ENCODE measurements at regions not wholly inside any gene's neighbourhood (a gene's known extent, or its start where the extent isn't known, plus 50 kb on each side); places are given as distances from the start of the nearest gene placed in this dataset.

- TF ChIP-seq, protein P1, sequence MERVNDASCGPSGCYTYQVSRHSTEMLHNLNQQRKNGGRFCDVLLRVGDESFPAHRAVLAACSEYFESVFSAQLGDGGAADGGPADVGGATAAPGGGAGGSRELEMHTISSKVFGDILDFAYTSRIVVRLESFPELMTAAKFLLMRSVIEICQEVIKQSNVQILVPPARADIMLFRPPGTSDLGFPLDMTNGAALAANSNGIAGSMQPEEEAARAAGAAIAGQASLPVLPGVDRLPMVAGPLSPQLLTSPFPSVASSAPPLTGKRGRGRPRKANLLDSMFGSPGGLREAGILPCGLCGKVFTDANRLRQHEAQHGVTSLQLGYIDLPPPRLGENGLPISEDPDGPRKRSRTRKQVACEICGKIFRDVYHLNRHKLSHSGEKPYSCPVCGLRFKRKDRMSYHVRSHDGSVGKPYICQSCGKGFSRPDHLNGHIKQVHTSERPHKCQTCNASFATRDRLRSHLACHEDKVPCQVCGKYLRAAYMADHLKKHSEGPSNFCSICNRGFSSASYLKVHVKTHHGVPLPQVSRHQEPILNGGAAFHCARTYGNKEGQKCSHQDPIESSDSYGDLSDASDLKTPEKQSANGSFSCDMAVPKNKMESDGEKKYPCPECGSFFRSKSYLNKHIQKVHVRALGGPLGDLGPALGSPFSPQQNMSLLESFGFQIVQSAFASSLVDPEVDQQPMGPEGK (CRISPR knock-in tag; IDR thresholded peaks at IDR 0.05; ENCODE audit: borderline replicate concordance): no peak
- no peak for TF ChIP-seq OSR1 (CRISPR knock-in tag; IDR thresholded peaks at IDR 0.05)
- no peak for TF ChIP-seq ZFP30 (CRISPR knock-in tag; IDR thresholded peaks at IDR 0.05)
- TF ChIP-seq SNAI2 (CRISPR knock-in tag; IDR thresholded peaks at IDR 0.05): no peak
- TF ChIP-seq CSDC2 (CRISPR knock-in tag; IDR thresholded peaks at IDR 0.05): no peak
- TF ChIP-seq RARB (CRISPR knock-in tag; IDR thresholded peaks at IDR 0.05): no peak
- no peak for ATAC-seq
Observed at GRCh38 chr5:136856648-136857047, 491.3 kb upstream of the TRPC7 start.

DNA sequence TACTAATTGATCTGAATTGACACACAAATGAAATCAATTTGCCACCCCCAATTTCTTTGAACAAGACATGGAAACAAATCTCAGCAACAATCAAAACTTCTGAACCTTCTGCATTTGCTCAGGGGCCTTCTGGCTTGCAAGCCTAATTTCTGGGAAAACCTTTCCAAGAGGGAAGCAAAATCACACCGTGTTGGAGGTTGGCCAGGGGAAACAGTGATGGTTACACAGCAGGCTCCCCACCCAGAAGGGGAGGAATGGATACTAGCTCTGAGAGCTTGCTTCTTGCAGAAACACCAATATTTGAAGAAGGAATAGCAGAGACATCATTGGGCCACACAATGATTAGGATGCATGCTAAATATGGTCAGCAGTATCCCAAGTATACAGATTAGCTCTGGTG lies 488.6 kb upstream of the TRPC7 start:
- no peak for TF ChIP-seq CSDC2 (CRISPR knock-in tag; IDR thresholded peaks at IDR 0.05)
- no peak for TF ChIP-seq GLIS3 (CRISPR knock-in tag; IDR thresholded peaks at IDR 0.05)
- no peak for TF ChIP-seq ZNF8 (CRISPR knock-in tag; IDR thresholded peaks at IDR 0.05)
- no peak for TF ChIP-seq OSR1 (CRISPR knock-in tag; IDR thresholded peaks at IDR 0.05)
- no peak for TF ChIP-seq ZNF70 (CRISPR knock-in tag; IDR thresholded peaks at IDR 0.05)
- TF ChIP-seq ZNF565 (CRISPR knock-in tag; conservative IDR thresholded peaks at IDR 0.05; ENCODE audit: low read depth): no peak
- TF ChIP-seq, protein P2, sequence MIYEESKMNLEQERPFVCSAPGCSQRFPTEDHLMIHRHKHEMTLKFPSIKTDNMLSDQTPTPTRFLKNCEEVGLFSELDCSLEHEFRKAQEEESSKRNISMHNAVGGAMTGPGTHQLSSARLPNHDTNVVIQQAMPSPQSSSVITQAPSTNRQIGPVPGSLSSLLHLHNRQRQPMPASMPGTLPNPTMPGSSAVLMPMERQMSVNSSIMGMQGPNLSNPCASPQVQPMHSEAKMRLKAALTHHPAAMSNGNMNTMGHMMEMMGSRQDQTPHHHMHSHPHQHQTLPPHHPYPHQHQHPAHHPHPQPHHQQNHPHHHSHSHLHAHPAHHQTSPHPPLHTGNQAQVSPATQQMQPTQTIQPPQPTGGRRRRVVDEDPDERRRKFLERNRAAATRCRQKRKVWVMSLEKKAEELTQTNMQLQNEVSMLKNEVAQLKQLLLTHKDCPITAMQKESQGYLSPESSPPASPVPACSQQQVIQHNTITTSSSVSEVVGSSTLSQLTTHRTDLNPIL (CRISPR knock-in tag; IDR thresholded peaks at IDR 0.05; ENCODE audit: low read depth): no peak
- no peak for TF ChIP-seq ISL1 (CRISPR knock-in tag; IDR thresholded peaks at IDR 0.05)
- no peak for TF ChIP-seq ESRRG (CRISPR knock-in tag; IDR thresholded peaks at IDR 0.05)
- TF ChIP-seq, protein P1 (CRISPR knock-in tag; IDR thresholded peaks at IDR 0.05; ENCODE audit: borderline replicate concordance): no peak
- no peak for TF ChIP-seq RARB (CRISPR knock-in tag; IDR thresholded peaks at IDR 0.05)
- no peak for TF ChIP-seq SNAI2 (CRISPR knock-in tag; IDR thresholded peaks at IDR 0.05)
- no peak for TF ChIP-seq TCF4 (CRISPR knock-in tag; IDR thresholded peaks at IDR 0.05; ENCODE audit: borderline replicate concordance)
- no peak for TF ChIP-seq ZC3H10 (CRISPR knock-in tag; IDR thresholded peaks at IDR 0.05)
- no peak for TF ChIP-seq ZFP30 (CRISPR knock-in tag; IDR thresholded peaks at IDR 0.05)
- no peak for TF ChIP-seq TSHZ2 (CRISPR knock-in tag; IDR thresholded peaks at IDR 0.05)
- no peak for TF ChIP-seq CSRNP3 (CRISPR knock-in tag; IDR thresholded peaks at IDR 0.05)
- no peak for ATAC-seq

DNA sequence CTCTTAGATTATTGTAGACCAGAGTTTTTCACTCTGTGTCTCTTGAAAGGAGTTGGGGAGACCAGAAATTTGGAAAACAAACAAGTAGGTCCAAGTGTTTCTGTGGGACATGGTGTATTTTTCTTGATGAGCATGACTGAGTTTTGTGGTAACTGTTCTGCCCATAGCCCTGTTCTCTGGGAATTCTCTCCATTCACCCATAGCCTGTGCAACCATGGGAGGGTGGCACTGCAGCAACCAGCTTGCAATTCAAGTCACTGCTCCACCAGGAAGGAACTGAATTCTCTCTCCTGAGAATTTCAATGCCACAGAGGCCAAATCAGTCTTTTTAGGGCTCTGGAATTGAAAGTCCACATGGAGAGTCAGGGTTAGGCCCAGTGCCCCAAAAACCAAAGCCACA lies 475.3 kb upstream of the TRPC7 start:
- ATAC-seq: no peak
- no peak for TF ChIP-seq CSRNP3 (CRISPR knock-in tag; IDR thresholded peaks at IDR 0.05)
- no peak for TF ChIP-seq BACH2 (CRISPR knock-in tag; IDR thresholded peaks at IDR 0.05; ENCODE audit: borderline replicate concordance)
- no peak for TF ChIP-seq ARNTL (CRISPR knock-in tag; IDR thresholded peaks at IDR 0.05; ENCODE audit: borderline replicate concordance, low read depth)
- no peak for TF ChIP-seq ZC3H10 (CRISPR knock-in tag; IDR thresholded peaks at IDR 0.05)
- TF ChIP-seq POU6F1 (CRISPR knock-in tag; IDR thresholded peaks at IDR 0.05; ENCODE audit: borderline replicate concordance, low read depth): no peak
- no peak for TF ChIP-seq ZNF8 (CRISPR knock-in tag; IDR thresholded peaks at IDR 0.05)
- TF ChIP-seq ISL1 (CRISPR knock-in tag; IDR thresholded peaks at IDR 0.05): no peak
- TF ChIP-seq PPARA (CRISPR knock-in tag; IDR thresholded peaks at IDR 0.05; ENCODE audit: borderline replicate concordance): no peak
- TF ChIP-seq ZFP30 (CRISPR knock-in tag; IDR thresholded peaks at IDR 0.05): no peak
- TF ChIP-seq TSHZ2 (CRISPR knock-in tag; IDR thresholded peaks at IDR 0.05): no peak
- no peak for TF ChIP-seq TCF4 (CRISPR knock-in tag; IDR thresholded peaks at IDR 0.05; ENCODE audit: borderline replicate concordance)

All from SK-N-SH treated with all-trans-retinoic acid at 6 μM for 48 hours (cell line).